ENCODE measurements at regions not wholly inside any gene's neighbourhood (a gene's known extent, or its start where the extent isn't known, plus 50 kb on each side); places are given as distances from the start of the nearest gene placed in this dataset.

GRCh38 chr6:163688739-163689362 lies 274.3 kb downstream of the QKI start:
- no peak for DNase-seq (ENCODE audit: low read depth in 2 of 2, low spot score in 1 of 2)

GRCh38 chr6:163687075-163687474 lies 272.6 kb downstream of the QKI start:
- no peak for DNase-seq (ENCODE audit: low read depth in 2 of 2, low spot score in 1 of 2)

GRCh38 chr6:163686301-163686700 lies 271.8 kb downstream of the QKI start:
- no peak for DNase-seq (ENCODE audit: low read depth in 2 of 2, low spot score in 1 of 2)

GRCh38 chr6:163683105-163683622 lies 268.6 kb downstream of the QKI start:
- DNase-seq (ENCODE audit: low read depth in 2 of 2, low spot score in 1 of 2), result no peak

- no peak for DNase-seq (ENCODE audit: low read depth in 2 of 2, low spot score in 1 of 2)
Measured at GRCh38 chr6:163679753-163680152, 265.2 kb downstream of the QKI start.

GRCh38 chr6:163679012-163679660 lies 264.6 kb downstream of the QKI start:
- DNase-seq (ENCODE audit: low read depth in 2 of 2, low spot score in 1 of 2), result no peak

GRCh38 chr6:163675611-163676010 lies 261.1 kb downstream of the QKI start:
- DNase-seq (ENCODE audit: low read depth in 2 of 2, low spot score in 1 of 2), result no peak

- DNase-seq (ENCODE audit: low read depth in 2 of 2, low spot score in 1 of 2), result no peak
Measured at GRCh38 chr6:163672710-163673109, 258.2 kb downstream of the QKI start.

- DNase-seq (ENCODE audit: low read depth in 2 of 2, low spot score in 1 of 2), result no peak
Measured at GRCh38 chr6:163671791-163672190, 257.3 kb downstream of the QKI start.

- no peak for DNase-seq (ENCODE audit: low read depth in 2 of 2, low spot score in 1 of 2)
Measured at GRCh38 chr6:163671355-163671754, 256.8 kb downstream of the QKI start.

GRCh38 chr6:163670336-163670735 lies 255.8 kb downstream of the QKI start:
- DNase-seq (ENCODE audit: low read depth in 2 of 2, low spot score in 1 of 2), result no peak

GRCh38 chr6:163668061-163668426 lies 253.5 kb downstream of the QKI start:
- DNase-seq (ENCODE audit: low read depth in 2 of 2, low spot score in 1 of 2), result no peak

- DNase-seq (ENCODE audit: low read depth in 2 of 2, low spot score in 1 of 2), result no peak
Measured at GRCh38 chr6:163667372-163668060, 253.0 kb downstream of the QKI start.

GRCh38 chr6:163665464-163665863 lies 250.9 kb downstream of the QKI start:
- DNase-seq (ENCODE audit: low read depth in 2 of 2, low spot score in 1 of 2), result no peak

GRCh38 chr6:163663575-163663974 lies 249.1 kb downstream of the QKI start:
- DNase-seq (ENCODE audit: low read depth in 2 of 2, low spot score in 1 of 2), result no peak

- DNase-seq (ENCODE audit: low read depth in 2 of 2, low spot score in 1 of 2), result no peak
Measured at GRCh38 chr6:163662604-163663225, 248.2 kb downstream of the QKI start.

GRCh38 chr6:163661272-163661671 lies 246.8 kb downstream of the QKI start:
- no peak for DNase-seq (ENCODE audit: low read depth in 2 of 2, low spot score in 1 of 2)

- DNase-seq (ENCODE audit: low read depth in 2 of 2, low spot score in 1 of 2), result no peak
Measured at GRCh38 chr6:163659803-163660202, 245.3 kb downstream of the QKI start.

- DNase-seq (ENCODE audit: low read depth in 2 of 2, low spot score in 1 of 2), result no peak
Measured at GRCh38 chr6:163655217-163656121, 241.0 kb downstream of the QKI start.

- no peak for DNase-seq (ENCODE audit: low read depth in 2 of 2, low spot score in 1 of 2)
Measured at GRCh38 chr6:163651915-163652668, 237.6 kb downstream of the QKI start.

Data from stimulated activated CD8-positive, alpha-beta memory T cell treated with anti-CD3 and anti-CD28 coated beads, Interleukin-4, amount 100 ng/mL, for 1 hour (primary cell).